ENCODE measurements at regions not wholly inside any gene's neighbourhood (a gene's known extent, or its start where the extent isn't known, plus 50 kb on each side); places are given as distances from the start of the nearest gene placed in this dataset.

DNA sequence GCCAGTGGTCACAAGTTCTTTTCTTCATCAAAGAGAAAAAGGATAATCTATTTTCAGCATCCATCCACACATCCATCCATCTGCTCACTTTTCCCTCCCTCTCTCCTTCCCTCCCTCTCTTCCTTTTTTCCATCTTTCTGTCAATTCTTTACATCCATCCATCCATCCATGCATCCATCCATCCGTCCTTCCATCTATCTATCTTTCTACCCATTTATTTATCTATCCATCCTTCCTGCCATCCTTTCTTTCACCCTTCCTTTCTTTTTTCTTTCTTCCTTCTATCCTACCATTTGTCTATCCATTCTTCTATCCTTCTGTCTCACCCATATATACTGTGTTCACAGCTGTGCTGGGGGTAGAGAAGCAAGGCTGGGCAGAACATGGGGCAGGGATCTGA is 212.4 kb upstream of the GALNT2 start:
- WGBS: 95% methylated on average over 1 of the region's 1 CpG
- no peak overlapping the region for H3K9ac ChIP-seq (ENCODE audit: low read depth in 1 of 2, low read length in 2 of 2)
- TF ChIP-seq EGR1 (IDR thresholded peaks at IDR 0.05; ENCODE audit: low read depth in 2 of 2) (no peak), RXRA (IDR thresholded peaks at IDR 0.05) (no peak), JUND (IDR thresholded peaks at IDR 0.05) (no peak), YY1 (IDR thresholded peaks at IDR 0.05) (no peak), HNF4G (IDR thresholded peaks at IDR 0.05) (no peak), FOXA1 (IDR thresholded peaks at IDR 0.05) (no peak), REST (IDR thresholded peaks at IDR 0.05) (no peak), TAF1 (conservative IDR thresholded peaks at IDR 0.05) (no peak), CTCF (IDR thresholded peaks at IDR 0.05; ENCODE audit: low read depth, low read length, missing input control) (no peak), ZBTB33 (IDR thresholded peaks at IDR 0.05) (no peak), SP1 (IDR thresholded peaks at IDR 0.05) (no peak)
- TF ChIP-seq, protein P1, sequence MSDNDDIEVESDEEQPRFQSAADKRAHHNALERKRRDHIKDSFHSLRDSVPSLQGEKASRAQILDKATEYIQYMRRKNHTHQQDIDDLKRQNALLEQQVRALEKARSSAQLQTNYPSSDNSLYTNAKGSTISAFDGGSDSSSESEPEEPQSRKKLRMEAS (IDR thresholded peaks at IDR 0.05): no peak
- TF ChIP-seq, protein P2, sequence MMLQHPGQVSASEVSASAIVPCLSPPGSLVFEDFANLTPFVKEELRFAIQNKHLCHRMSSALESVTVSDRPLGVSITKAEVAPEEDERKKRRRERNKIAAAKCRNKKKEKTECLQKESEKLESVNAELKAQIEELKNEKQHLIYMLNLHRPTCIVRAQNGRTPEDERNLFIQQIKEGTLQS (IDR thresholded peaks at IDR 0.05): no peak
- H3K4me1 ChIP-seq (ENCODE audit: control insufficient read depth in 4 of 4, insufficient read depth in 4 of 4, low read length in 3 of 4): no peaks in the 10 kb centered on the region
- no peaks in the 10 kb centered on the region for H3K9me3 ChIP-seq (ENCODE audit: control insufficient read depth in 4 of 4, low read length in 3 of 4)
- no peak for DNase-seq (ENCODE audit: low spot score)
- no peaks in the 10 kb centered on the region for H3K36me3 ChIP-seq (ENCODE audit: control insufficient read depth in 4 of 4, insufficient read depth in 3 of 4, low read depth in 1 of 4, low read length in 3 of 4)
- H3K4me3 ChIP-seq (ENCODE audit: low read depth in 1 of 3, low read length in 3 of 3): no peak overlapping the region
- no peak overlapping the region for H3K27ac ChIP-seq (ENCODE audit: low read depth in 1 of 2, low read length in 2 of 2)
- no peaks in the 10 kb centered on the region for H3K27me3 ChIP-seq (ENCODE audit: control insufficient read depth in 4 of 4, insufficient read depth in 4 of 4, low read length in 3 of 4)

DNA sequence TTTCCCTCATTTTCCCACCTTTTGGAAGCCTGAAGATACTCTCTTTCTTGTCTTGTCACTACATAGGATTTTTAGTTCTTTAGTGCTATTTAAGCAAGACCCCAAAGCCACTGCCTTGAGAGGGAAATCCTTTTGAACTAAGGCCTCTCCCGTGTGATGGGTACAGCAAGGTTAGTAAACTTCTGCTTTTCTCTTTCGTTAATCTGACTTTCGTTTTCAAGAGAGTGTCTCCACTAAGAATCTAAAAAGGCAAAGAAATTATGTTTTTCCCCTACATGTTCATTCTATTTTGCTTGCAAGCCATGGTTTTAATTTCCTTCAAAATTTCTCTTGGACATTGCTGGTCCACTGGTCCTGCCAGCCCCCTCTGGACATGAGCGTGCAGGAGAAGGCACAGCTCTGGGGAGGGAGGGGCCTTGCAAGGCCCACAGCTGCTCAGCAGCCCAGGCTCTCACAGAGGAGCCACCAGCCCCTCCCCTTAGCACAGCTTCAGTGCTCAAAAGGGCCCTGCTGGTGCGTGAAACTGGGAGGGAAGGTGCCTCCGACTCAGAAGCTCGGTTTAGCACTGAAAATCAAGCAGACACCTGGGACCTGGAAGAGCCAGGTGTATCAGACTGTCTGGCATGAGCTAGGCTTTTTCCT is 210.9 kb upstream of the GALNT2 start:
- Histone ChIP-seq H3K27ac (ENCODE audit: low read depth in 1 of 2, low read length in 2 of 2) (no peak overlapping the region), H3K4me3 (ENCODE audit: low read depth in 1 of 3, low read length in 3 of 3) (no peak overlapping the region), H3K36me3 (ENCODE audit: control insufficient read depth in 4 of 4, insufficient read depth in 3 of 4, low read depth in 1 of 4, low read length in 3 of 4) (no peaks in the 10 kb centered on the region), H3K27me3 (ENCODE audit: control insufficient read depth in 4 of 4, insufficient read depth in 4 of 4, low read length in 3 of 4) (no peaks in the 10 kb centered on the region), H3K9me3 (ENCODE audit: control insufficient read depth in 4 of 4, low read length in 3 of 4) (no peaks in the 10 kb centered on the region), H3K9ac (ENCODE audit: low read depth in 1 of 2, low read length in 2 of 2) (no peak overlapping the region), H3K4me1 (ENCODE audit: control insufficient read depth in 4 of 4, insufficient read depth in 4 of 4, low read length in 3 of 4) (no peaks in the 10 kb centered on the region)
- 78% methylated on average over 7 of the region's 7 CpGs for WGBS
- DNase-seq (ENCODE audit: low spot score): no peak
- TF ChIP-seq, protein P1 (IDR thresholded peaks at IDR 0.05): no peak
- TF ChIP-seq HNF4G (IDR thresholded peaks at IDR 0.05) (no peak), FOXA2 (IDR thresholded peaks at IDR 0.05) (no peak), EGR1 (IDR thresholded peaks at IDR 0.05; ENCODE audit: low read depth in 2 of 2) (no peak), CTCF (IDR thresholded peaks at IDR 0.05; ENCODE audit: low read depth, low read length, missing input control) (no peak), HNF4A (conservative IDR thresholded peaks at IDR 0.05) (no peak), TAF1 (conservative IDR thresholded peaks at IDR 0.05) (no peak)

All from liver (tissue), 8 donors.